HCT116 (cell line): ENCODE measurements at regions not wholly inside any gene's neighbourhood (a gene's known extent, or its start where the extent isn't known, plus 50 kb on each side); places are given as distances from the start of the nearest gene placed in this dataset.

Experiments used
- ATAC-seq: fragments of 200-7000 bp; cut with Tn5 transposase; 2 replicates; pipeline ENCODE4 v1.9.1; 2020; ENCODE audit warnings: mild to moderate bottlenecking, moderate library complexity
- BruUV-seq: library from RNA; stranded (reverse); fragments of 400-500 nt; replicated peaks from 2 replicates; lab custom pipeline; 2021; lab: Mats Ljungman, UMichigan
- CTCF ChIA-PET: fragments of 300-600 bp; sonication (Branson Sonifier 250); formaldehyde crosslinking; loops from one replicate; lab custom pipeline; 2021; ENCODE audit warnings: antibody characterized with exemption; lab: Charles Lee
- POLR2A ChIA-PET: fragments of 300-600, 350-600 bp; sonication (Branson Sonifier 250); formaldehyde crosslinking; loops from one replicate; lab custom pipeline; 2021; ENCODE audit warnings: antibody characterized with exemption; lab: Charles Lee
- RAD21 ChIA-PET, 2 experiments: fragments of 300-600 bp; sonication (Branson Sonifier 250); formaldehyde crosslinking; loops; one replicate each; lab custom pipeline; 2023; ENCODE audit warnings: low total read pairs in 2 of 2; ENCODE audit not compliant: uncharacterized antibody in 2 of 2, unreplicated experiment in 2 of 2, low non-redundant PET in 1 of 2; lab: Charles Lee
- DNase-seq: peaks from one replicate; pipeline ENCODE4 v3.0.0-alpha.2; 2010; ENCODE audit warnings: low read depth, low spot score
- H2AFZ ChIP-seq: fragments of 200-600 bp; shearing (Covaris generic), sonication (generic); 2 replicates; pipeline ENCODE4 v1.6.1; 2017; ENCODE audit warnings: low read depth, mixed run types, mixed read lengths, antibody characterized with exemption, low read length; ENCODE audit not compliant: poor library complexity, severe bottlenecking
- H3K27ac ChIP-seq: 2 replicates; pipeline ENCODE4 v1.5.1; 2012; ENCODE audit warnings: low read depth, low read length
- H3K27me3 ChIP-seq: fragments of 200-600 bp; sonication (generic); 2 replicates; pipeline ENCODE4 v1.6.1; 2016; ENCODE audit warnings: mixed run types, low read length, mixed read lengths; ENCODE audit not compliant: insufficient read depth
- H3K36me3 ChIP-seq, 2 experiments: fragments of 200-500 bp in 1 of 2; fragments of 200-600 bp in 1 of 2; sonication (Bioruptor generic) in 1 of 2; sonication (generic) in 1 of 2; 2 replicates each; pipeline versions ENCODE4 v1.5.1 to v1.6.1; 2014 to 2016; ENCODE audit warnings: low read length in 2 of 2, inconsistent platforms in 1 of 2, mixed read lengths in 1 of 2, mixed run types in 1 of 2; ENCODE audit not compliant: insufficient read depth in 2 of 2, control insufficient read depth in 1 of 2
- H3K4me1 ChIP-seq, 2 experiments: fragments of 200-600 bp in 1 of 2; sonication (generic) in 1 of 2; 2 replicates each; pipeline versions ENCODE4 v1.5.1 to v1.6.1; 2012 to 2017; ENCODE audit warnings: low read length in 2 of 2, inconsistent platforms in 1 of 2, mild to moderate bottlenecking in 1 of 2, mixed read lengths in 1 of 2, mixed run types in 1 of 2, moderate library complexity in 1 of 2; ENCODE audit not compliant: insufficient read depth in 2 of 2, control insufficient read depth in 1 of 2
- H3K4me2 ChIP-seq: fragments of 200-600 bp; sonication (generic); 2 replicates; pipeline ENCODE4 v1.6.1; 2017; ENCODE audit warnings: mixed run types, low read length, mixed read lengths
- H3K4me3 ChIP-seq, 2 experiments: fragments of 200-600 bp in 1 of 2; sonication (generic) in 1 of 2; replicated peaks in 1 of 2; 2 replicates each; pipeline ENCODE4 v1.5.1; 2011 to 2016; ENCODE audit warnings: low read length in 2 of 2, control low read depth in 1 of 2, low read depth in 1 of 2, mild to moderate bottlenecking in 1 of 2, mixed read lengths in 1 of 2, mixed run types in 1 of 2
- H3K79me2 ChIP-seq: fragments of 200-600 bp; sonication (generic); 2 replicates; pipeline ENCODE4 v1.6.1; 2017; ENCODE audit warnings: mild to moderate bottlenecking, mixed run types, low read length, moderate library complexity, mixed read lengths; ENCODE audit not compliant: insufficient read depth
- H3K9ac ChIP-seq: fragments of 200-600 bp; sonication (generic); 2 replicates; pipeline ENCODE4 v1.6.1; 2016; ENCODE audit warnings: low read length, mixed read lengths
- H3K9me2 ChIP-seq: fragments of 200-600 bp; sonication (generic), shearing (Covaris generic); 2 replicates; pipeline ENCODE4 v1.6.1; 2017; ENCODE audit warnings: mixed run types, mild to moderate bottlenecking, moderate library complexity; ENCODE audit not compliant: insufficient read depth
- H3K9me3 ChIP-seq, 2 experiments: fragments of 200-500 bp in 1 of 2; fragments of 200-600 bp in 1 of 2; sonication (Bioruptor generic) in 1 of 2; sonication (generic) in 1 of 2; 2 replicates each; pipeline ENCODE4 v1.6.1; 2014 to 2017; ENCODE audit warnings: low read length in 2 of 2, mixed read lengths in 2 of 2, inconsistent platforms in 1 of 2, low read depth in 1 of 2, mild to moderate bottlenecking in 1 of 2, mixed run types in 1 of 2, moderate library complexity in 1 of 2; ENCODE audit not compliant: control insufficient read depth in 1 of 2, insufficient read depth in 1 of 2
- H4K20me1 ChIP-seq: fragments of 200-600 bp; sonication (generic), shearing (Covaris generic); 2 replicates; pipeline ENCODE4 v1.6.1; 2017; ENCODE audit warnings: mixed run types, mild to moderate bottlenecking, moderate library complexity; ENCODE audit not compliant: insufficient read depth
- ATF3 ChIP-seq: IDR thresholded peaks from 2 replicates; pipeline ENCODE4 v1.6.1; 2012
- CBX3 ChIP-seq: IDR thresholded peaks from 2 replicates; pipeline ENCODE4 v1.6.1; 2012; ENCODE audit warnings: low read depth
- CTCF ChIP-seq, 3 experiments: fragments of 200-600 bp in 1 of 3; sonication (generic) in 1 of 3; IDR thresholded peaks in 2 of 3; conservative IDR thresholded peaks in 1 of 3; 2 replicates each; pipeline ENCODE4 v1.5.1; 2012 to 2017; ENCODE audit warnings: low read depth in 2 of 3, low read length in 2 of 3, antibody characterized with exemption in 1 of 3, borderline replicate concordance in 1 of 3, control low read depth in 1 of 3, mild to moderate bottlenecking in 1 of 3, mixed read lengths in 1 of 3, mixed run types in 1 of 3, moderate library complexity in 1 of 3; ENCODE audit not compliant: insufficient read depth in 1 of 3
- EZH2 ChIP-seq: fragments of 200-600 bp; sonication (generic); IDR thresholded peaks from 2 replicates; pipeline ENCODE4 v1.6.1; 2017; ENCODE audit warnings: antibody characterized with exemption, mixed run types
- EZH2phosphoT487 ChIP-seq: fragments of 200-600 bp; IDR thresholded peaks from 2 replicates; pipeline ENCODE4 v1.6.1; 2018; ENCODE audit warnings: antibody characterized with exemption, borderline replicate concordance
- FOSL1 ChIP-seq: IDR thresholded peaks from 2 replicates; pipeline ENCODE4 v1.6.1; 2012; ENCODE audit warnings: low read depth
- POLR2A ChIP-seq: IDR thresholded peaks from 2 replicates; pipeline ENCODE4 v1.7.0; 2011; ENCODE audit warnings: borderline replicate concordance; ENCODE audit not compliant: insufficient read depth, insufficient read length; ENCODE audit errors: extremely low read depth
- POLR2AphosphoS5 ChIP-seq: IDR thresholded peaks from 2 replicates; pipeline ENCODE4 v1.6.1; 2011; ENCODE audit warnings: mild to moderate bottlenecking, low read depth, low read length, moderate library complexity
- RAD21 ChIP-seq: IDR thresholded peaks from 2 replicates; pipeline ENCODE4 v1.6.1; 2012; ENCODE audit warnings: low read depth, mild to moderate bottlenecking
- REST ChIP-seq: IDR thresholded peaks from 2 replicates; pipeline ENCODE4 v1.6.1; 2012; ENCODE audit warnings: low read depth
- SRF ChIP-seq: IDR thresholded peaks from 2 replicates; pipeline ENCODE4 v1.6.1; 2012; ENCODE audit warnings: low read depth
- TCF7L2 ChIP-seq: IDR thresholded peaks from 2 replicates; pipeline ENCODE4 v1.7.0; 2011; ENCODE audit warnings: borderline replicate concordance, inconsistent platforms; ENCODE audit not compliant: insufficient read depth, insufficient read length; ENCODE audit errors: extremely low read depth
- ZFX ChIP-seq: fragments of 450-650 bp; IDR thresholded peaks from 2 replicates; pipeline ENCODE4 v1.6.1; 2017
- ZNF274 ChIP-seq: fragments of 200-500 bp; sonication (Bioruptor generic); IDR thresholded peaks from 2 replicates; pipeline ENCODE4 v1.6.1; 2014; ENCODE audit warnings: mild to moderate bottlenecking, low read depth, low read length, inconsistent platforms
- intact Hi-C: fragments of 100-400 bp; cut with micrococcal nuclease; formaldehyde crosslinking; loops from 2 replicates; pipeline ENCODE4 v1.10.0; 2022
- TF ChIP-seq, protein P1 (sequence below): IDR thresholded peaks from 2 replicates; pipeline ENCODE4 v1.6.1; 2012

DNA sequence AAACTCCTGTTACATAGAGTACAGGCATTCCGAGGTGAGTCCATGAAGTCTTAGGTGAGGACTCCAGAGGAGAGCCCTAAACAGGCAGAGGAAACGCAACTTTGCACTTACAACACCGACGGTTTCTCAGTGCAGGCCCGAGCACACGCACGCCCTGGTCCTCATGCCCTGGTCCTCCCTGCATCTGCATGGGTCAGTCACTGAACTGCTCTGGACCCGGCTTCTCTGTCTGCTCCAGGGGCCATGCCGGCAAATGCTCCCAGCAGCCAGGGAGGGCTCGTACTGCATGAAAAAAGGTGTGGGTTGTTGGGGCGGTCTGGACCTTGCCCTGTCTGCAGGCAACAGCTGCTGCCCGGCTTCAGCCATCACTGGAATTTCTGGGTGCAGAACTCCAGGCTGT is 317.3 kb upstream of the SHH start:
- Histone ChIP-seq H3K27me3 (no peaks in the 10 kb centered on the region), H3K9ac (no peak overlapping the region), H3K79me2 (no peaks in the 10 kb centered on the region), H3K4me3 (no peak overlapping the region), H3K4me2 (no peak overlapping the region), H3K9me3 (no peaks in the 10 kb centered on the region), H2AFZ (no peak overlapping the region), H3K36me3 (no peaks in the 10 kb centered on the region), H4K20me1 (no peaks in the 10 kb centered on the region), H3K9me2 (no peaks in the 10 kb centered on the region), H3K27ac (no peak overlapping the region), H3K4me1 (peaks cover 0 to 10% of the 10 kb centered on the region in 2 experiments; a peak in 2 of 4 replicates)
- POLR2A ChIA-PET = no interaction called here
- intact Hi-C loops = no loop called here
- DNase-seq (no peak), ATAC-seq (no peak)
- no peak for TF ChIP-seq SRF
- TF ChIP-seq POLR2AphosphoS5 = no peak
- no TSS peak for BruUV-seq
- RAD21 ChIA-PET = no interaction called here
- CTCF ChIA-PET = no interaction called here

GRCh38 chr7:156128496-156128895 is 316.2 kb upstream of the SHH start:
- H3K27me3 ChIP-seq = no peaks in the 10 kb centered on the region
- ATAC-seq (no peak), DNase-seq (no peak)
- BruUV-seq = no TSS peak
- no peaks in the 10 kb centered on the region for H4K20me1 ChIP-seq
- H3K9me2 ChIP-seq = no peaks in the 10 kb centered on the region
- no peak overlapping the region for H2AFZ ChIP-seq
- no peaks in the 10 kb centered on the region for H3K79me2 ChIP-seq
- H3K4me1 ChIP-seq = peaks cover 0 to 10% of the 10 kb centered on the region in 2 experiments; a peak in 2 of 4 replicates
- ChIA-PET CTCF (no interaction called here), RAD21 (no interaction called here), POLR2A (no interaction called here)
- no peak overlapping the region for H3K9ac ChIP-seq
- H3K36me3 ChIP-seq = no peaks in the 10 kb centered on the region
- H3K9me3 ChIP-seq = no peaks in the 10 kb centered on the region
- intact Hi-C loops = no loop called here
- no peak overlapping the region for H3K4me3 ChIP-seq
- TF ChIP-seq CBX3 = no peak
- TF ChIP-seq ZFX = no peak
- TF ChIP-seq FOSL1 = no peak
- TF ChIP-seq CTCF (IDR thresholded peaks at IDR 0.05 in 2 of 3, conservative IDR thresholded peaks at IDR 0.05 in 1 of 3; ENCODE audit: borderline replicate concordance in 1 of 3, insufficient read depth in 1 of 3, low read depth in 2 of 3, low read length in 2 of 3) = no peak
- no peak for TF ChIP-seq REST
- no peak for TF ChIP-seq EZH2
- TF ChIP-seq POLR2A = no peak
- TF ChIP-seq, protein P1, sequence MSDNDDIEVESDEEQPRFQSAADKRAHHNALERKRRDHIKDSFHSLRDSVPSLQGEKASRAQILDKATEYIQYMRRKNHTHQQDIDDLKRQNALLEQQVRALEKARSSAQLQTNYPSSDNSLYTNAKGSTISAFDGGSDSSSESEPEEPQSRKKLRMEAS = no peak
- no peak for TF ChIP-seq EZH2phosphoT487
- no peak for TF ChIP-seq SRF
- no peak for TF ChIP-seq POLR2AphosphoS5
- no peak for TF ChIP-seq ZNF274
- no peak for TF ChIP-seq RAD21
- TF ChIP-seq TCF7L2 = no peak
- no peak for TF ChIP-seq ATF3
- H3K27ac ChIP-seq = no peak overlapping the region
- H3K4me2 ChIP-seq = no peak overlapping the region
